DMS153 treated with DMSO at 0.1 percent for 48 hours (cell line): ENCODE measurements at regions not wholly inside any gene's neighbourhood (a gene's known extent, or its start where the extent isn't known, plus 50 kb on each side); places are given as distances from the start of the nearest gene placed in this dataset.
"Not testable (repeated sequence)": the region's sequence is repeated elsewhere in the genome, so short reads cannot be mapped to it uniquely, and the experiment has no call there.

Source experiments
- DNase-seq: peaks from one replicate; lab custom pipeline; 2025; ENCODE audit not compliant: unreplicated experiment; lab: John Stamatoyannopoulos, UW

DNA sequence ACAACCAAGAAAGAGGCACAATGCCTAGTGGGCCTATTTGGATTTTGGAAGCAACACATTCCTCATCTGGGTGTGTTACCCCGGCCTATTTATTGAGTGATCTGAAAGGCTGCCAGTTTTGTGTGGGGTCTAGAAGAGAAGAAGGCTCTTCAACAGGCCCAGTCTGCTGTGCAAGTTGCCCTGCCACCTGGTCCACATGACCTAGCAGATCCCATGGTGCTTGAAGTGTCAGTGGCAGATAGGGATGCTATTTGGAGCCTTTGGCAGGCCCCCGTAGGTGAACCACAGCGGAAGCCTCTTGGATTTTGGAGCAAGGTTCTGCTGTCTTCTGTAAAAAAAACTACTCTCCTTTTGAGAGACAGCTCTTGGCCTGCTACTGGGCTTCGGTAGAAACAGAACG lies 820.1 kb downstream of the TMTC2 start:
- DNase-seq = no peak

- DNase-seq = no peak
Measured at GRCh38 chr12:83505586-83505985, 818.9 kb downstream of the TMTC2 start.

DNA sequence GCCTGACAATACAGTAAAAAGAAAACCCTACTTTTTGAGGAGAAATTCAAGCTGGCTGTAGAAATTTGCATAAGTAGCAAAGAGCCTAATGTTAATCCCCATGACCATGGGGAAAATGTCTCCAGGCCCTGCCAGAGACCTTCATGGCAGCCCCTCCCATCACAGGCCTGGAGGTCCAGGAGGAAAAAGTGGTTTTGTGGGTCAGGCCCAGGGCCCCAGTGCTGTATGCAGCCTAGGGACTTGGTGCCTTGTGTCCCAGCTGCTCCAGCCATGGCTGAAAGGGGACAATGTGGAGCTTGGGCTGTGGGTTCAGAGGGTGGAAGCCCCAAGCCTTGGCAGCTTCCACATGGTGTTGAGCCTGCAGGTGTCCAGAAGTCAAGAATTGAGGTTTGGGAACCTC lies 813.2 kb downstream of the TMTC2 start:
- DNase-seq = not testable (repeated sequence)

- no peak for DNase-seq
Measured at GRCh38 chr12:83477696-83478095, 791.0 kb downstream of the TMTC2 start.

DNA sequence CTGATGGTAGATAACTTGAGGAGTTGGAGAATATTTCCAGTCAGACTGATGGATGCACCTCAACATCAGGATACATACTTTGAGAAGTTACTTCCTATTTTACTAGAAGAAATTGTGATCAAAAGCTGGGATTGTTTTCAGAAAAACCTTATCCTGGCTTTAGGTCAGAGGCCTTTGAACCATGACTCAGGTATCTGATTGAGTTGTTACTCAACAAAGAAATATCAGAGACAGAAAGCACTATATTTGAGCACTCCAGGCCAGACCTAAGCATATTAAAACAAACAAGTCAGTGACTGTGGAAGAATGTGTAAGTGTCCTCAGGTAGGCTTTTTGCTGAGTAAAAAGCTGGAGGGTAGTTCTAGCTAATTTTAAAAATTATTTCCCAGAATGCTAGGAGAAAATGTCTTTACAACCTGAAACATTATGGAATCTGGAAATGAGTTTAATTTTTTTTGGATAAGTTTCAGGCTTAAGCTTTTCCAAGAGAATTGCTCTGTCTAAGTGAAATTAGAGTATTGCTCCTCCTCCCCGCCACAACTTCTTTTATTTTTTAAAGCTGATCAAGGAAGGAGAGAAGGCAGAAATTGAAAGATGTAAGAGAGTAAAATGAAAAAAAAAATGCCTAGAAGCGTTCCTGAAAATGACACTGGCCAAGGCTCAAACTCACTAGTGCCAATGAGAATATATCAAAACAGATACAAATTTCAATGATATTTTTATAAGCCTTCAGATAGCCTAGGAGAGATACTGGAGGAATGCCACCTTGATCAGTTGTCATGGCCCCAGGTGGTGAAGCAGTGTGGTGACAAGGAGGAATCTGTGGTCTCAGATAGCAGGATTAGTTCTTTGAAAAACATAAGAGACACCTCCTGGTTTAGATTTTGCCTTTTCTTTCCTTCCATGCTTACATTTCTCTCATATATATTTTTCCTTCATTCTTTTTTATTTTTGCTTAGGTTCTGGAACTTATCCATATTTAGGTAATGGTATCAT lies 790.3 kb downstream of the TMTC2 start:
- no peak for DNase-seq

DNA sequence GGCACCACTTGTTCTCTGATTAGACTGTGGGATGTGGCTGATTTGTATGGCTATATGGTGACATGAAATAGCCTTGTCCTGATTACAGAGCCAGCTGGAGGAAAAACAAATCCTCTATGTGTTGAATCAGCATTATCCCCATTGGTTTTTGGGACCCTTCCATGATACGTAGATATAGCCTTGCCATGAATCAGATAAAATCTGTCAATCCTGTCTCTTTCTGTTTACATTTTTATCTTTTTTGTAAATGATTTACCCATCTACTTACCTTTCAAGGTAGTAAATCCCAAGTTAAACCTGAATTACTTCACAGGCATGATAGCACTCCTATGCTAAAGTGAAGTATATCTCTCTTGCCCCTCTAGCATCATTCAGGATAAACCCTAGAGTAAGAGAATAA lies 789.3 kb downstream of the TMTC2 start:
- no peak for DNase-seq

DNA sequence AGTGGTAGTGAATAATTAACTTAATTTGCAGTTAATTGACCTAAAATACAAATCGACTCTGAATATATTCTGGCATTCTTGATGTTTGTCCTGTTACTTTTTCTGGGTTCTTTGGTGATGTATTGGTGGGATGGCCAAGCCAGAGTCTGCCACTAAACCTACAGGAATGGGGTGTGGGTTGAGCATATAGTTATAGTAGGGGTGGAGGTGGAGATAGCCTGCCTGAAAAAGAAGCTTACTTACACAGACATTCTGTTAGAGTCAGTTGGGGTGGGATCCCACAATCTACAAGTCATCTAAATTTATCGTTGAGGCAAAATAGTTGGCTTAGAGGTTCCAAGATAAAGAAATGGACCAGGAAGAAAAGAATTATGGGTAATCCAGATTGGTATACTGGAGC lies 787.7 kb downstream of the TMTC2 start:
- no peak for DNase-seq

GRCh38 chr12:83473408-83474095 lies 786.8 kb downstream of the TMTC2 start:
- no peak for DNase-seq

DNA sequence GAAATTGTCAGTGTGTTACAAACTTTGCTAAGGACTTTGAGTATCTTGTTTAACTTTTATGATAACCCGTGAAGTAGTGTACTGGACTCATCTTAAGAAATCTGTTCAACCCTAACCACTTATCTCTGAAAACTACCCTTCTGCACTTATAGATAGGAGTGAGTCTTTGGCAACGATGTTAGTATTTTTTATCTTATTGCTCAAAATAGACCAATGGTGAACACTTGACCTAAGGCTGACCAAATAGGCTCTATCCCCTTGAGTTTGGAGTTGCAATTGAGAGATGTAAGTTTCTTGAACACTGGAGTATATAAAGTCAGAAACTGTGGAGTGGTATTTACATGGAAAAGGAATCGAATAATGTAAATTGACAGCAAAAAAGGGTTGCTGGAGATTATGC lies 786.1 kb downstream of the TMTC2 start:
- DNase-seq = no peak

GRCh38 chr12:83472350-83472749 lies 785.6 kb downstream of the TMTC2 start:
- no peak for DNase-seq

DNA sequence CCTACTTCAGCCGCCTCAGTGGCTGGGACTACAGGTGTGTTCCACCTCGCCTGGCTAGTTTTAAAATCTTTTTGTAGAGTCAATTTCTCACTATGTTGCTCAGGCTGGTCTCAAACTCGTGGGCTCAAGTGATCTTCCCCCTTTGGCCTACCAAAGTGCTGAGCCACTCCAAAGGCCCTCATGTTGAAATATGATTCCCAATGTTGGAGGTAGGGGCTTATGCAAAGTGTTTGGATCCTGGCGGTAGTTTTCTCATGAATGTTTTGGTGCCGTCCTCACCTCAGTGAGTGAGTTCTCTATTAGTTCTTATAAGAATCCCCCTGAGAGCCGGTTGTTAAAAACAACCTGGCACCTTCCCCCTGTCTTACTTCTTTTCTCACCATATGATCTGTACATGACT lies 784.6 kb downstream of the TMTC2 start:
- DNase-seq = no peak

DNA sequence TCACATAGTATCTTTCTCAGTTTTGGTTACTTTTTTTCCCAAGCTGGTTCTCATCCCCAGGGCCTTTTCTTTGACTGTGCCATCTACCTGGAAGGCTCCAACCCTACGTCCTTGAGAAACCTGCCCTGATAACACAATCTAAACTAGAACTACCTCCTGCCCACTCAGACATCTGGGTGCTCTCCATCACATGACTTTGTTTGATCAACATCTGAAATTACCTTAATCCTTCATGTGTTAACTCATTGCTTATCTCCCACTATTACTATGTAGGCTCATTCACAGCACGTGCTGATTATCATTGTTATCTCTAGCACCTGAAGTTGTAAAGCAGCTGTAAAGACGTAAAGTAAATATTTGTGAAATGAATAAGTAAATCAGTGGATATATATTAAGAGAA lies 784.0 kb downstream of the TMTC2 start:
- DNase-seq = no peak

DNA sequence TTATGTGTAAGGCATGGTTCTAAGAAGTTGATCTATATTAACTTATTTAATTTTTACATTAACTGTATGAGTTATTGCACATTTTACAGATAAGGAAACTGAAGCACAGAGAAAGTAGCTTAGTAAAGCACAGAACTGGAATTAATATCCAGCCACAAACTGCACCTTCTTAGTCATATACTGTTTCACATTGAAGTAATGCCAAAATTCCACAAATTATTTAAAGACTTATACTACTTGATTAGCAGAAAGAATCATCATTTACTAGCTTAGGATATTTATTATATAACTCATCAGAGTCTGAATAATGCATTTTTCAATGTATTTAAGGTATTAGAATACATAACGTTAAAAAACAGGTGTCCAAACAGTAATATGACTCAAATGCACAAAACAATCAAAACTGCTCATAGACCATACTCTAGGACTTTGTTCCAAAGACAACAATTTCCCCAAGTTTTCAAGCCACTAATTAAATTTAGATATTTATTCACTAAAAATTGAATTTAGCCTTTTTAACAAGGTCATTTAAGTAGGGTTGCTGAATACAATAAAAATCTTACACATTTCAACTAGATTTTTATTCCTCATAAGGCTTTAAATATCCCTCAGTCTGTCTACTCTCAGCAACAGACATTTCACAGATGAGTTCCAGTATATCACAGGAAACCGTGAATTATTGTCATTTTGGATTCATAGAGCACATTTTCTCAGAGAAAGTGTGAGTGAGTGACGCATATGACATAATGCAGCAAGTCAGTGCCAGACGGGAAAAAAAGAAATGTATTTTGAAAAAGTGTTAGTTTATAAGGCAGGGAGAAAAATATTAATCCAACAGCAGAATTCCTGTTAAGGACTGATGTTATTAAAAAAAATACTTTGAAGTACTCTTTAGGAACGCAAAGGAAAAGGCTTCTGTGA lies 782.5 kb downstream of the TMTC2 start:
- DNase-seq = no peak

DNA sequence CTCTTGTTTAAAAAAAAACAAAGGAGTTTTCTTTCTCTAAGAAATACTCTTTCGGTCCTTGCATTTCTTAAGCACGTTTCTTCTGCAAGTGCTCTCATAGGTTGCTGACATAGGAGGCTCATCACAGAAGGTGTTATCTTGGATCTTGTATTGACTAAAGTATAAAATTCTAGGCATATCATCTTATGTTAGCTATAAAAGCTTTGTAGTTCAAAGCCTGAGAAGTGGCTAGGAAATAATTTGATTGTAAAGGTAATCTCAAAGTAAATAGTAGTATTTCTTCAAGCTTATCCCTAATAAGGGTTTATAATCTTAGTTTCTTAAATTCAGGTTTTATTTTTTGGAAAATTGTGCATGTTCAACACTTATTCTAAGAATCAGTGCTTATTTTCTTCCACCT lies 778.9 kb downstream of the TMTC2 start:
- no peak for DNase-seq

- no peak for DNase-seq
Measured at GRCh38 chr12:83462419-83462818, 775.7 kb downstream of the TMTC2 start.

GRCh38 chr12:83461336-83461935 lies 774.7 kb downstream of the TMTC2 start:
- DNase-seq = no peak

DNA sequence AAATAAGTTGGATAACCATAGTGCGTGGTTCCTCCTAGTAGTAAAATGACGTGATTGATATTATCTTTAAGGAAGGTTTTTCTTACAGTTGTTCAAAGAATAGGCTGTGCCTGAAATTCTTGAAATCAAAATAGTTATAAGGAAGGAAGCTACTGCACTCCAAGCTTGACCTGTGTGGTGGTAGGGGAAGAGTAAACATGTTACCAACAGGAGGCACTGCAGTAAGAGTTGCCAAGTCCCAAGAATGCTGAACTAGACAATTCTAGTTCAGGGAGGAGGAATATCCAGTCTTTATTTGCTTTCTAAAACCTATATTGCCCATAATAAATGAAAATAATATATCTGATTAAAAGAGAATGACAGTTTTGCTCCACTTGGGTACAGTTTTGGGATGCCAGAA lies 764.5 kb downstream of the TMTC2 start:
- no peak for DNase-seq

DNA sequence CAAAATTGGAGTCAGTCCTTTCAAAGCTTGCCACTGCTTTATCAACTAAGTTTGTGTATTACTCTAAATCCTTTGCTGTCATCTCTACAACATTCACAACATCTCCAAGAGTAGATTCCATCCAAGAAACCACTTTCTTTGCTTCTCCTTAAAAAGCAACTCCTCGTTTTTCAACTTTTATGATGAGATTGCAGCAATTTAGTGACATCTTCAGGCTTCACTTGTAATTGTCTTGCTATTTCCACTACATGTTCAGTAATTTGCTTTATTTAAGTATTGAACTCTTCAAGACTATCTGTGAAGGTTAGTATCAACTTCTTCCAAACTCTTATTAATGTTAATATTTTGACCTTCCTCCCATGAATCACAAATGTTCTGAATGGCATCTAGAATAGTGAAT lies 747.9 kb downstream of the TMTC2 start:
- no peak for DNase-seq

- DNase-seq = no peak
Measured at GRCh38 chr12:83432176-83432719, 745.5 kb downstream of the TMTC2 start.

- DNase-seq = not testable (repeated sequence)
Measured at GRCh38 chr12:83427586-83428136, 741.0 kb downstream of the TMTC2 start.
